Mesothelial cell of epicardium (in vitro differentiated cells): ENCODE measurements at regions not wholly inside any gene's neighbourhood (a gene's known extent, or its start where the extent isn't known, plus 50 kb on each side); places are given as distances from the start of the nearest gene placed in this dataset.
"Not testable (repeated sequence)": the region's sequence is repeated elsewhere in the genome, so short reads cannot be mapped to it uniquely, and the experiment has no call there.

Experiments used
- DNase-seq, 2 experiments: peaks; one replicate each; pipeline ENCODE4 v3.0.0; 2021; ENCODE audit warnings: low spot score in 2 of 2; ENCODE audit not compliant: unreplicated experiment in 2 of 2
- H3K27ac Mint-ChIP-seq: 2 replicates; pipeline ENCODE4 v1.8.0; 2021; ENCODE audit warnings: mixed read lengths
- H3K27me3 Mint-ChIP-seq: 2 replicates; pipeline ENCODE4 v1.8.0; 2021; ENCODE audit warnings: low read depth, mixed read lengths
- H3K36me3 Mint-ChIP-seq: 2 replicates; pipeline ENCODE4 v1.8.0; 2021; ENCODE audit warnings: mixed read lengths
- H3K4me1 Mint-ChIP-seq: 2 replicates; pipeline ENCODE4 v1.8.0; 2021; ENCODE audit warnings: mixed read lengths
- H3K4me3 Mint-ChIP-seq: 2 replicates; pipeline ENCODE4 v1.8.0; 2021; ENCODE audit warnings: mild to moderate bottlenecking, moderate library complexity, mixed read lengths
- H3K9me3 Mint-ChIP-seq: 2 replicates; pipeline ENCODE4 v1.8.0; 2021; ENCODE audit warnings: mixed read lengths
- CTCF ChIP-seq: fragments of 200-600 bp; sonication (generic); IDR thresholded peaks from one replicate; pipeline ENCODE4 v1.5.0; 2021; ENCODE audit warnings: antibody characterized with exemption; ENCODE audit not compliant: unreplicated experiment

DNA sequence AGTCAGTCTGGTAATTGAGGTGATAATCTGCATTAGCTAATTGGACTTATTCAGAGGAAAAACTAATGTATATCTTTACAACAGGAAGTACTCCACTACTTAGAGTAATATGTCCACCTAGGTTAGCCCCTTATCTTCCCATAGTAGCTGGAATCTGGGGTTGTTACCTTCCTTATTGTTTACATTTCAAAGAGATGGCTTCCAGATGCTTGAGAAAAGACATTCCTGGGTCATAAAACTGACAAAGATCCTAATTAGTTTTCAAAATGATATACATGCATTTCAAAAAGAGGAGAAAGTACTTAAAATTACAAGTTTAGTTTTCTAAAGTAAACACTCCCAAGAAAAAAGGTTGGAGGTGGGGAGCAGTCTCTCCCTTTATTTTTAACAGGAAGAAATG lies 78.1 kb downstream of the RPL10L start:
- peaks cover 19% of the 10 kb centered on the region for H3K4me1 Mint-ChIP-seq
- H3K27me3 Mint-ChIP-seq: no peaks in the 10 kb centered on the region
- H3K27ac Mint-ChIP-seq: peak overlapping the region; percentile 39
- TF ChIP-seq CTCF: no peak
- peaks cover 24% of the 10 kb centered on the region for H3K9me3 Mint-ChIP-seq
- H3K4me3 Mint-ChIP-seq: no peak overlapping the region
- no peak for DNase-seq
- peaks cover 4% of the 10 kb centered on the region for H3K36me3 Mint-ChIP-seq

- H3K4me3 Mint-ChIP-seq: no peak overlapping the region
- no peaks in the 10 kb centered on the region for H3K27me3 Mint-ChIP-seq
- peaks cover 19% of the 10 kb centered on the region for H3K4me1 Mint-ChIP-seq
- peaks cover 32% of the 10 kb centered on the region for H3K9me3 Mint-ChIP-seq
- DNase-seq: no peak
- no peak overlapping the region for H3K27ac Mint-ChIP-seq
- H3K36me3 Mint-ChIP-seq: peaks cover 4% of the 10 kb centered on the region
- no peak for TF ChIP-seq CTCF
These were observed 79.6 kb downstream of the RPL10L start for GRCh38 chr14:46571970-46572369.

- DNase-seq, H3K27ac Mint-ChIP-seq, H3K27me3 Mint-ChIP-seq, H3K4me3 Mint-ChIP-seq, H3K36me3 Mint-ChIP-seq, H3K4me1 Mint-ChIP-seq: not testable (repeated sequence)
- H3K9me3 Mint-ChIP-seq: peaks cover 23% of the 10 kb centered on the region
These were observed 83.4 kb downstream of the RPL10L start for GRCh38 chr14:46568161-46568560.

- DNase-seq: no peak
- TF ChIP-seq CTCF: no peak
- Mint-ChIP-seq H3K27ac (no peak overlapping the region), H3K27me3 (no peaks in the 10 kb centered on the region), H3K4me1 (no peaks in the 10 kb centered on the region), H3K9me3 (peaks cover 19% of the 10 kb centered on the region), H3K36me3 (no peaks in the 10 kb centered on the region), H3K4me3 (no peak overlapping the region)
These were observed 100.7 kb downstream of the RPL10L start for GRCh38 chr14:46550836-46551235.

- H3K36me3 Mint-ChIP-seq: no peaks in the 10 kb centered on the region
- no peak for TF ChIP-seq CTCF
- H3K27ac Mint-ChIP-seq: no peak overlapping the region
- no peak overlapping the region for H3K4me3 Mint-ChIP-seq
- no peaks in the 10 kb centered on the region for H3K9me3 Mint-ChIP-seq
- no peak for DNase-seq
- no peaks in the 10 kb centered on the region for H3K4me1 Mint-ChIP-seq
- H3K27me3 Mint-ChIP-seq: peaks cover 3% of the 10 kb centered on the region
These were observed 110.6 kb downstream of the RPL10L start for GRCh38 chr14:46540986-46541385.

- no peak for DNase-seq
- H3K9me3 Mint-ChIP-seq: peaks cover 4% of the 10 kb centered on the region
- no peaks in the 10 kb centered on the region for H3K27me3 Mint-ChIP-seq
- H3K27ac Mint-ChIP-seq: no peak overlapping the region
- no peak overlapping the region for H3K4me3 Mint-ChIP-seq
- no peak for TF ChIP-seq CTCF
- no peaks in the 10 kb centered on the region for H3K36me3 Mint-ChIP-seq
- peaks cover 6% of the 10 kb centered on the region for H3K4me1 Mint-ChIP-seq
These were observed 132.5 kb downstream of the RPL10L start for GRCh38 chr14:46519121-46519520.

DNA sequence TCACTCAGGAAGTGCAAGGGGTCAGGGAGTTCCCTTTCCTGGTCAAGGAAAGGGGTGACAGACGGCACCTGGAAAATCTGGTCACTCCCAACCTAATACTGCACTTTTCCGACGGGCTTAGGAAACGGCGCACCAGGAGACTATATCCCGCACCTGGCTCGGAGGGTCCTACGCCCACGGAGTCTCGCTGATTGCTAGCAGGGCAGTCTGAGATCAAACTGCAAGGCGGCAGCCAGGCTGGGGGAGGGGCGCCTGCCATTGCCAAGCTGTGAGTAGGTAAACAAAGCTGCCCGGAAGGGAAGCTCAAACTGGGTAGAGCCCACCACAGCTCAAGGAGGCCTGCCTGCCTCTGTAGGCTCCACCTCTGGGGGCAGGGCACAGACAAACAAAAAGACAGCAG lies 142.8 kb downstream of the RPL10L start:
- H3K4me1 Mint-ChIP-seq, DNase-seq, H3K27ac Mint-ChIP-seq: not testable (repeated sequence)

More for the DNA sequence above, 142.8 kb downstream of the RPL10L start:
- not testable (repeated sequence) for H3K36me3 Mint-ChIP-seq, H3K27me3 Mint-ChIP-seq, H3K4me3 Mint-ChIP-seq
- H3K9me3 Mint-ChIP-seq: peaks cover 21% of the 10 kb centered on the region
